DOHH2 (cell line): ENCODE measurements at regions not wholly inside any gene's neighbourhood (a gene's known extent, or its start where the extent isn't known, plus 50 kb on each side); places are given as distances from the start of the nearest gene placed in this dataset.

Experiments used
- EZH2phosphoT487 ChIP-seq: fragments of 200-600 bp; sonication (generic); IDR thresholded peaks from 2 replicates; pipeline ENCODE4 v1.6.1; 2017; ENCODE audit warnings: borderline replicate concordance, mild to moderate bottlenecking, antibody characterized with exemption, low read length, moderate library complexity, mixed read lengths
- TF ChIP-seq, protein P1 (sequence below): fragments of 200-600 bp; sonication (generic); IDR thresholded peaks from one replicate; pipeline ENCODE4 v1.5.1; 2014; ENCODE audit warnings: antibody characterized with exemption, mild to moderate bottlenecking, low read depth, low read length; ENCODE audit not compliant: poor library complexity, severe bottlenecking

DNA sequence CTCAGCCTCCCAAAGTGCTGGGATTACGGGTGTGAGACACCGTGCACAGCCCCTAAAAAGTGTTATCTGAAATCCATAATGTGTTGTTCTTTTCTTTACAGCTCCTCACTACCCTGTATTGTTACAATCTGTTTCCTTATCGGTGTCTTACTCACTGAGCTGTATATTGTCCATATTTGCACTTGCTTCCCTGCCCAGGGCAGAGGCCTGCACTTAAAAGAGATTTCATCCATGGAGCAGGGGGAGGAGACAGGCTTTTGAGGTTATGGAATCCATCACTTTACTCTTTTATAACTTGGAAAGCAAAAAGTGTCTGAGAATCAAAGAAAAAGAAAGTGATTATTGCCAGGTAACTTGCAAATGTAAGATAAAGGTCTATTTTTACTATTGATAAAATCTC lies 251.0 kb downstream of the DIO2 start:
- TF ChIP-seq, protein P1, sequence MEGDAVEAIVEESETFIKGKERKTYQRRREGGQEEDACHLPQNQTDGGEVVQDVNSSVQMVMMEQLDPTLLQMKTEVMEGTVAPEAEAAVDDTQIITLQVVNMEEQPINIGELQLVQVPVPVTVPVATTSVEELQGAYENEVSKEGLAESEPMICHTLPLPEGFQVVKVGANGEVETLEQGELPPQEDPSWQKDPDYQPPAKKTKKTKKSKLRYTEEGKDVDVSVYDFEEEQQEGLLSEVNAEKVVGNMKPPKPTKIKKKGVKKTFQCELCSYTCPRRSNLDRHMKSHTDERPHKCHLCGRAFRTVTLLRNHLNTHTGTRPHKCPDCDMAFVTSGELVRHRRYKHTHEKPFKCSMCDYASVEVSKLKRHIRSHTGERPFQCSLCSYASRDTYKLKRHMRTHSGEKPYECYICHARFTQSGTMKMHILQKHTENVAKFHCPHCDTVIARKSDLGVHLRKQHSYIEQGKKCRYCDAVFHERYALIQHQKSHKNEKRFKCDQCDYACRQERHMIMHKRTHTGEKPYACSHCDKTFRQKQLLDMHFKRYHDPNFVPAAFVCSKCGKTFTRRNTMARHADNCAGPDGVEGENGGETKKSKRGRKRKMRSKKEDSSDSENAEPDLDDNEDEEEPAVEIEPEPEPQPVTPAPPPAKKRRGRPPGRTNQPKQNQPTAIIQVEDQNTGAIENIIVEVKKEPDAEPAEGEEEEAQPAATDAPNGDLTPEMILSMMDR = no peak
- TF ChIP-seq EZH2phosphoT487 = no peak
